ENCODE measurements at regions not wholly inside any gene's neighbourhood (a gene's known extent, or its start where the extent isn't known, plus 50 kb on each side); places are given as distances from the start of the nearest gene placed in this dataset.

DNA sequence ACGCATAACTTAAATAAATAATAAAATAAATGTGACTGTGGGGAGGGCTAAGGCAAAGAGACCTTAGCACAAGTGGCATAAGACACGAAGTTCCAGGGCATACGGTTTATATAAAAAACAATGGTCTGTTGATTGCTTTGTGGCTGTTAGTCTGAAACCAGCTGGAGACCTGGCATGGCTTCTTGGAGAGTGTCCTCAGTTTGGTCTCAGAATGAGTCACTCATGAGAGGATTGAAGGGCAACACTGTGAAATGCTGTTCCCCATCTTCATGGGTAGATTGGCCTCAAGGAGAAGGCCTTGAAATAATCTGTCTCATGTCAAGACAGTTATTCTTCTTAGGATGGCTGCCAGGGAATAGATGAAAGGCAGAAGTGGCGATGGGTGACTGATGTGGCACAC, 62.2 kb downstream of the SOX2 start (continued):
- TF ChIP-seq, protein P1, sequence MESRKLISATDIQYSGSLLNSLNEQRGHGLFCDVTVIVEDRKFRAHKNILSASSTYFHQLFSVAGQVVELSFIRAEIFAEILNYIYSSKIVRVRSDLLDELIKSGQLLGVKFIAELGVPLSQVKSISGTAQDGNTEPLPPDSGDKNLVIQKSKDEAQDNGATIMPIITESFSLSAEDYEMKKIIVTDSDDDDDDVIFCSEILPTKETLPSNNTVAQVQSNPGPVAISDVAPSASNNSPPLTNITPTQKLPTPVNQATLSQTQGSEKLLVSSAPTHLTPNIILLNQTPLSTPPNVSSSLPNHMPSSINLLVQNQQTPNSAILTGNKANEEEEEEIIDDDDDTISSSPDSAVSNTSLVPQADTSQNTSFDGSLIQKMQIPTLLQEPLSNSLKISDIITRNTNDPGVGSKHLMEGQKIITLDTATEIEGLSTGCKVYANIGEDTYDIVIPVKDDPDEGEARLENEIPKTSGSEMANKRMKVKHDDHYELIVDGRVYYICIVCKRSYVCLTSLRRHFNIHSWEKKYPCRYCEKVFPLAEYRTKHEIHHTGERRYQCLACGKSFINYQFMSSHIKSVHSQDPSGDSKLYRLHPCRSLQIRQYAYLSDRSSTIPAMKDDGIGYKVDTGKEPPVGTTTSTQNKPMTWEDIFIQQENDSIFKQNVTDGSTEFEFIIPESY (IDR thresholded peaks at IDR 0.05) = no peak
- TF ChIP-seq, protein P2, sequence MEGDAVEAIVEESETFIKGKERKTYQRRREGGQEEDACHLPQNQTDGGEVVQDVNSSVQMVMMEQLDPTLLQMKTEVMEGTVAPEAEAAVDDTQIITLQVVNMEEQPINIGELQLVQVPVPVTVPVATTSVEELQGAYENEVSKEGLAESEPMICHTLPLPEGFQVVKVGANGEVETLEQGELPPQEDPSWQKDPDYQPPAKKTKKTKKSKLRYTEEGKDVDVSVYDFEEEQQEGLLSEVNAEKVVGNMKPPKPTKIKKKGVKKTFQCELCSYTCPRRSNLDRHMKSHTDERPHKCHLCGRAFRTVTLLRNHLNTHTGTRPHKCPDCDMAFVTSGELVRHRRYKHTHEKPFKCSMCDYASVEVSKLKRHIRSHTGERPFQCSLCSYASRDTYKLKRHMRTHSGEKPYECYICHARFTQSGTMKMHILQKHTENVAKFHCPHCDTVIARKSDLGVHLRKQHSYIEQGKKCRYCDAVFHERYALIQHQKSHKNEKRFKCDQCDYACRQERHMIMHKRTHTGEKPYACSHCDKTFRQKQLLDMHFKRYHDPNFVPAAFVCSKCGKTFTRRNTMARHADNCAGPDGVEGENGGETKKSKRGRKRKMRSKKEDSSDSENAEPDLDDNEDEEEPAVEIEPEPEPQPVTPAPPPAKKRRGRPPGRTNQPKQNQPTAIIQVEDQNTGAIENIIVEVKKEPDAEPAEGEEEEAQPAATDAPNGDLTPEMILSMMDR (IDR thresholded peaks at IDR 0.05; ENCODE audit: low read depth, low read length, missing input control) = no peak

DNA sequence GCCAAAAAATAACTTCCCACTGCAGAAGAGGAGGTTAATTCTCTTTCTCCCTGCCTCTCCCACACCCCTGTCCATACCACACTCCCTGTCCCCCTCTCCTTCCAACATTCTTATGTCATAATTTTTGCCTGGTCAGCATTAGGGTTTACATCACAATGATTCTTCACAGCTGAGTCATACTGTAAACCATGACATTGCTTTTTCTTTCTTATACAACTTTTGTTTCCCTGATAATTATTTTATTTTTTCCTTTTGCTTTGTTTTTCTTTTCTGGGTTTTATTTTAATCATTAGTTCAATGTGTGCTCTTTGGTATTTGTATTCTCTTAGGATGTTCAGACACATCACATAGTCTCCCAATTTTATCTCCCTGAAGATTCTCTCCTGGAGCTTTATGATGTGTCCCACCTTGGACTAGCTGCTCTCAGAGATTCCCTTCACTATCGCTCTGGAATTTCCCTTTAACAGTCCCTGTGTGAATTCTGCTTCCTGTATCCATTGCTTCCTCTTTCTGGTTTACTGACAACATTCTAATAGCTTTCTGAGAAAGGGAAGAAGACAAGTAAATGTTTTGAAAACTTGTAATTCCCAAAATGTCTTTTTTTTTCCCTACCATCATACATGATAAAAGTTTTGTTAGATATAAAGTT, 70.7 kb downstream of the SOX2 start:
- TF ChIP-seq JUND (IDR thresholded peaks at IDR 0.05) (no peak), HNF4G (IDR thresholded peaks at IDR 0.05) (no peak), RAD21 (IDR thresholded peaks at IDR 0.05) (no peak), RXRA (IDR thresholded peaks at IDR 0.05) (no peak), GABPA (IDR thresholded peaks at IDR 0.05 in 1 of 2, conservative IDR thresholded peaks at IDR 0.05 in 1 of 2) (no peak), NR2F2 (IDR thresholded peaks at IDR 0.05) (no peak), EGR1 (IDR thresholded peaks at IDR 0.05; ENCODE audit: low read depth in 2 of 2) (no peak), YY1 (IDR thresholded peaks at IDR 0.05) (no peak), SP1 (IDR thresholded peaks at IDR 0.05) (no peak), FOXA1 (IDR thresholded peaks at IDR 0.05) (no peak), TAF1 (conservative IDR thresholded peaks at IDR 0.05) (no peak), FOXA2 (IDR thresholded peaks at IDR 0.05) (no peak)
- TF ChIP-seq, protein P3, sequence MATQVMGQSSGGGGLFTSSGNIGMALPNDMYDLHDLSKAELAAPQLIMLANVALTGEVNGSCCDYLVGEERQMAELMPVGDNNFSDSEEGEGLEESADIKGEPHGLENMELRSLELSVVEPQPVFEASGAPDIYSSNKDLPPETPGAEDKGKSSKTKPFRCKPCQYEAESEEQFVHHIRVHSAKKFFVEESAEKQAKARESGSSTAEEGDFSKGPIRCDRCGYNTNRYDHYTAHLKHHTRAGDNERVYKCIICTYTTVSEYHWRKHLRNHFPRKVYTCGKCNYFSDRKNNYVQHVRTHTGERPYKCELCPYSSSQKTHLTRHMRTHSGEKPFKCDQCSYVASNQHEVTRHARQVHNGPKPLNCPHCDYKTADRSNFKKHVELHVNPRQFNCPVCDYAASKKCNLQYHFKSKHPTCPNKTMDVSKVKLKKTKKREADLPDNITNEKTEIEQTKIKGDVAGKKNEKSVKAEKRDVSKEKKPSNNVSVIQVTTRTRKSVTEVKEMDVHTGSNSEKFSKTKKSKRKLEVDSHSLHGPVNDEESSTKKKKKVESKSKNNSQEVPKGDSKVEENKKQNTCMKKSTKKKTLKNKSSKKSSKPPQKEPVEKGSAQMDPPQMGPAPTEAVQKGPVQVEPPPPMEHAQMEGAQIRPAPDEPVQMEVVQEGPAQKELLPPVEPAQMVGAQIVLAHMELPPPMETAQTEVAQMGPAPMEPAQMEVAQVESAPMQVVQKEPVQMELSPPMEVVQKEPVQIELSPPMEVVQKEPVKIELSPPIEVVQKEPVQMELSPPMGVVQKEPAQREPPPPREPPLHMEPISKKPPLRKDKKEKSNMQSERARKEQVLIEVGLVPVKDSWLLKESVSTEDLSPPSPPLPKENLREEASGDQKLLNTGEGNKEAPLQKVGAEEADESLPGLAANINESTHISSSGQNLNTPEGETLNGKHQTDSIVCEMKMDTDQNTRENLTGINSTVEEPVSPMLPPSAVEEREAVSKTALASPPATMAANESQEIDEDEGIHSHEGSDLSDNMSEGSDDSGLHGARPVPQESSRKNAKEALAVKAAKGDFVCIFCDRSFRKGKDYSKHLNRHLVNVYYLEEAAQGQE (IDR thresholded peaks at IDR 0.05) = no peak
- TF ChIP-seq, protein P4, sequence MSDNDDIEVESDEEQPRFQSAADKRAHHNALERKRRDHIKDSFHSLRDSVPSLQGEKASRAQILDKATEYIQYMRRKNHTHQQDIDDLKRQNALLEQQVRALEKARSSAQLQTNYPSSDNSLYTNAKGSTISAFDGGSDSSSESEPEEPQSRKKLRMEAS (IDR thresholded peaks at IDR 0.05) = no peak
- TF ChIP-seq, protein P2 (IDR thresholded peaks at IDR 0.05; ENCODE audit: low read depth, low read length, missing input control) = no peak
- TF ChIP-seq, protein P5, sequence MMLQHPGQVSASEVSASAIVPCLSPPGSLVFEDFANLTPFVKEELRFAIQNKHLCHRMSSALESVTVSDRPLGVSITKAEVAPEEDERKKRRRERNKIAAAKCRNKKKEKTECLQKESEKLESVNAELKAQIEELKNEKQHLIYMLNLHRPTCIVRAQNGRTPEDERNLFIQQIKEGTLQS (IDR thresholded peaks at IDR 0.05) = no peak
- TF ChIP-seq, protein P1 (IDR thresholded peaks at IDR 0.05) = no peak
- Histone ChIP-seq H3K4me3 (ENCODE audit: low read depth in 1 of 3, low read length in 3 of 3) (no peak overlapping the region), H3K27ac (ENCODE audit: low read depth in 1 of 2, low read length in 2 of 2) (no peak overlapping the region), H3K27me3 (ENCODE audit: control insufficient read depth in 4 of 4, insufficient read depth in 4 of 4, low read length in 3 of 4) (no peaks in the 10 kb centered on the region), H3K9me3 (ENCODE audit: control insufficient read depth in 4 of 4, low read length in 3 of 4) (no peaks in the 10 kb centered on the region), H3K36me3 (ENCODE audit: control insufficient read depth in 4 of 4, insufficient read depth in 3 of 4, low read depth in 1 of 4, low read length in 3 of 4) (no peaks in the 10 kb centered on the region), H3K9ac (ENCODE audit: low read depth in 1 of 2, low read length in 2 of 2) (no peak overlapping the region), H3K4me1 (ENCODE audit: control insufficient read depth in 4 of 4, insufficient read depth in 4 of 4, low read length in 3 of 4) (no peaks in the 10 kb centered on the region)
- 22% methylated on average over 1 of the region's 1 CpG for WGBS
- DNase-seq (ENCODE audit: low spot score) = no peak
